Dendritic cell treated with granulocyte-macrophage colony-stimulating factor and Interleukin-4, amounts not matched to agents 40 ng/mL and 50 ng/mL, for 4 days (primary cell): ENCODE measurements at regions not wholly inside any gene's neighbourhood (a gene's known extent, or its start where the extent isn't known, plus 50 kb on each side); places are given as distances from the start of the nearest gene placed in this dataset.

Experiments
- H3K27ac Mint-ChIP-seq: one replicate; pipeline ENCODE4 v1.8.0; 2022; ENCODE audit warnings: mild to moderate bottlenecking, mixed read lengths
- H3K27me3 Mint-ChIP-seq: one replicate; pipeline ENCODE4 v1.8.0; 2022; ENCODE audit warnings: mild to moderate bottlenecking, mixed read lengths
- H3K36me3 Mint-ChIP-seq: one replicate; pipeline ENCODE4 v1.8.0; 2022; ENCODE audit warnings: low read depth, mixed read lengths
- H3K4me1 Mint-ChIP-seq: one replicate; pipeline ENCODE4 v1.8.0; 2022; ENCODE audit warnings: low read depth, mixed read lengths
- H3K4me3 Mint-ChIP-seq: one replicate; pipeline ENCODE4 v1.8.0; 2022; ENCODE audit warnings: mild to moderate bottlenecking, moderate library complexity, mixed read lengths
- H3K9me3 Mint-ChIP-seq: one replicate; pipeline ENCODE4 v1.8.0; 2022; ENCODE audit warnings: mixed read lengths
- intact Hi-C: fragments of 100-400 bp; cut with micrococcal nuclease; formaldehyde crosslinking; loops from one replicate; pipeline ENCODE4 v1.15.0; 2022

GRCh38 chr4:45648846-45649245 lies 475.0 kb downstream of the GABRG1 start:
- no peaks in the 10 kb centered on the region for H3K36me3 Mint-ChIP-seq
- no peaks in the 10 kb centered on the region for H3K4me1 Mint-ChIP-seq
- peaks cover 42% of the 10 kb centered on the region for H3K9me3 Mint-ChIP-seq
- no peaks in the 10 kb centered on the region for H3K27me3 Mint-ChIP-seq
- no peak overlapping the region for H3K27ac Mint-ChIP-seq
- no peak overlapping the region for H3K4me3 Mint-ChIP-seq
- intact Hi-C loops = no loop called here

DNA sequence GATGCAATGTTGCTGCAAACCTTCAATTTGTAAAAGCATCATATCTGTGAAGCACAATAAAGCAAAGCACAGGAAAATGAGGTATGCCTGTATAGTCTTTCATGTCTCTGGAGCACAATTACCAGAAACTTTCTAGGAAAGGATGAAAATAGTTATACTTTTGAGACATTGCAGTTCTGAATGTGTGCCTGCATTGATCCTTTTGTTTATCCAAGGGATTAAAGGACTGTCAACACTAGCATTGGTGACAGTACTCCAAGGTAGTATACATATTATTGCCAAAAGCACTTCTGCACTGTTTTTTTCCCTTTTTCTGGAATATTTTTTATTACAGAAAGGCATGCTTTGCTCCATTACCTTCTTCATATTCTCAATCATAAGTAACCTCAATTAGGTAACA lies 476.0 kb downstream of the GABRG1 start:
- H3K4me3 Mint-ChIP-seq = no peak overlapping the region
- H3K27me3 Mint-ChIP-seq = no peaks in the 10 kb centered on the region
- H3K4me1 Mint-ChIP-seq = no peaks in the 10 kb centered on the region
- H3K36me3 Mint-ChIP-seq = no peaks in the 10 kb centered on the region
- H3K27ac Mint-ChIP-seq = no peak overlapping the region
- intact Hi-C loops = no loop called here
- H3K9me3 Mint-ChIP-seq = peaks cover 38% of the 10 kb centered on the region

GRCh38 chr4:45646885-45647590 lies 476.8 kb downstream of the GABRG1 start:
- intact Hi-C loops = no loop called here
- peaks cover 30% of the 10 kb centered on the region for H3K9me3 Mint-ChIP-seq
- no peaks in the 10 kb centered on the region for H3K4me1 Mint-ChIP-seq
- H3K27me3 Mint-ChIP-seq = no peaks in the 10 kb centered on the region
- H3K36me3 Mint-ChIP-seq = no peaks in the 10 kb centered on the region
- no peak overlapping the region for H3K27ac Mint-ChIP-seq
- no peak overlapping the region for H3K4me3 Mint-ChIP-seq

DNA sequence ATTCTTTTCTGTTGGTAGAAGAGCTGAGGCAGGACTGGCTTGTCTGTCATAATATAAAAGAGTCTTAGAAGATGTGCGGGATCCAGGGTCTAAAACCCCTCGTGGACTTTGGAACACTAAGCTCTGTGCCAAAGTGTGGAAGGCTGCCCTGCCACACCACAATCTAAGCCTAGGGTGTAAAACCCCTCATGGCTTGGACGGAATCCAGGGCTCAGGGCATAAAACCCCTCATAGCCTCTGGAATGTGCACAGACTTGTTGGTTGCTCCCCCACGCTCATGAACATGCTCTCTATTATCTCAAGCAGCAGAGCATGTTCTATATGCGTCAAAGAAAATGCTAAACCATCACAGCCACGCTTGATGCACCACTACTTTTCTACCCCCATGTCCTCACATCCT lies 483.6 kb downstream of the GABRG1 start:
- Mint-ChIP-seq H3K27ac (no peak overlapping the region), H3K27me3 (no peaks in the 10 kb centered on the region), H3K4me3 (no peak overlapping the region), H3K36me3 (no peaks in the 10 kb centered on the region), H3K9me3 (peaks cover 18% of the 10 kb centered on the region), H3K4me1 (no peaks in the 10 kb centered on the region)
- intact Hi-C loops = no loop called here

- Mint-ChIP-seq H3K4me1 (no peaks in the 10 kb centered on the region), H3K27ac (no peak overlapping the region)
- intact Hi-C loops = no loop called here
Measured at GRCh38 chr4:45638641-45639040, 485.2 kb downstream of the GABRG1 start.

DNA sequence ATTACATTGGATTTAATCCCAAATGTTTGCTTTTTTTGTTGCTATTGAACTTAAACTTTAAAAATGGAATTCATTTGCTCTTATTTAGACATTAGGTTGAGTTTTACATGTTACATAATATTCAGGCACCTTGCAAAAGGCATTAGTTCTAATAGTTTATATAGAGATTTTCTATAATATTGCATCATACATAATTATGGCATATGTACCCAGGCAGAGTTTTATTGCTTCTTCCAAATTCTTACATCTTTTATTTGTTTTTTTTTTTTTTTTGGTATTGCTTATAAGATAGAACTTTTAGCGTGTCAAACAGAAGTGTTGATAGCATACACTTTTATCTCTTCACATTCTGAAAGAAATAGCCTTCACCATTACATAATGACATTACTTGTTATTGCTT lies 487.7 kb downstream of the GABRG1 start:
- H3K4me3 Mint-ChIP-seq = no peak overlapping the region
- H3K27ac Mint-ChIP-seq = no peak overlapping the region
- no peaks in the 10 kb centered on the region for H3K4me1 Mint-ChIP-seq
- intact Hi-C loops = no loop called here
- H3K9me3 Mint-ChIP-seq = peaks cover 25% of the 10 kb centered on the region
- no peaks in the 10 kb centered on the region for H3K36me3 Mint-ChIP-seq
- H3K27me3 Mint-ChIP-seq = no peaks in the 10 kb centered on the region

More at GRCh38 chr4:45638641-45639040, 485.2 kb downstream of the GABRG1 start:
- Mint-ChIP-seq H3K27me3 (no peaks in the 10 kb centered on the region), H3K36me3 (no peaks in the 10 kb centered on the region), H3K4me3 (no peak overlapping the region), H3K9me3 (peaks cover 18% of the 10 kb centered on the region)

- Mint-ChIP-seq H3K27me3 (no peaks in the 10 kb centered on the region), H3K4me1 (no peaks in the 10 kb centered on the region), H3K9me3 (peaks cover 37% of the 10 kb centered on the region), H3K4me3 (no peak overlapping the region), H3K36me3 (no peaks in the 10 kb centered on the region), H3K27ac (no peak overlapping the region)
- intact Hi-C loops = no loop called here
Measured at GRCh38 chr4:45629717-45630116, 494.1 kb downstream of the GABRG1 start.

DNA sequence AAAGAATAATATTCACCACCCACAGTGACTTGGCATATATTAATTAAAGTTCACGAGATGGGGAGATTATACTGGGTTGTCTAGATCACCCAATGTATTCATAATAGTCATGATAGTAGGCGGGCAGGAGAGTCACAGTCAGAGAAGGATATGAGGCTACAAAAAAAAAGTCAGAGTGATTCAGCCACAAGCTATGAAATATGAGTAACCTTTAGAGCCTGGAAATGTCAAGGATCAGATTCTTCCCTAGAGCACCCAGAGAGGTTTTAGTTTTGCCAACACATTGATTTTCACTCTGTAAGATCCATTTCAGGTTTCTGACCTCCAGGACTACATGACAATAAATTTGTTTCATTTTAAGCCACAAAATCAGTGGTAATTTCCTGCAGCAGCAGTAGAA lies 501.9 kb downstream of the GABRG1 start:
- Mint-ChIP-seq H3K27me3 (no peaks in the 10 kb centered on the region), H3K9me3 (no peaks in the 10 kb centered on the region), H3K4me3 (no peak overlapping the region), H3K36me3 (no peaks in the 10 kb centered on the region), H3K4me1 (no peaks in the 10 kb centered on the region), H3K27ac (no peak overlapping the region)
- intact Hi-C loops = no loop called here

GRCh38 chr4:45620808-45621207 lies 503.0 kb downstream of the GABRG1 start:
- intact Hi-C loops = no loop called here
- Mint-ChIP-seq H3K4me3 (no peak overlapping the region), H3K4me1 (no peaks in the 10 kb centered on the region), H3K9me3 (peaks cover 5% of the 10 kb centered on the region), H3K27ac (no peak overlapping the region), H3K27me3 (no peaks in the 10 kb centered on the region), H3K36me3 (no peaks in the 10 kb centered on the region)

DNA sequence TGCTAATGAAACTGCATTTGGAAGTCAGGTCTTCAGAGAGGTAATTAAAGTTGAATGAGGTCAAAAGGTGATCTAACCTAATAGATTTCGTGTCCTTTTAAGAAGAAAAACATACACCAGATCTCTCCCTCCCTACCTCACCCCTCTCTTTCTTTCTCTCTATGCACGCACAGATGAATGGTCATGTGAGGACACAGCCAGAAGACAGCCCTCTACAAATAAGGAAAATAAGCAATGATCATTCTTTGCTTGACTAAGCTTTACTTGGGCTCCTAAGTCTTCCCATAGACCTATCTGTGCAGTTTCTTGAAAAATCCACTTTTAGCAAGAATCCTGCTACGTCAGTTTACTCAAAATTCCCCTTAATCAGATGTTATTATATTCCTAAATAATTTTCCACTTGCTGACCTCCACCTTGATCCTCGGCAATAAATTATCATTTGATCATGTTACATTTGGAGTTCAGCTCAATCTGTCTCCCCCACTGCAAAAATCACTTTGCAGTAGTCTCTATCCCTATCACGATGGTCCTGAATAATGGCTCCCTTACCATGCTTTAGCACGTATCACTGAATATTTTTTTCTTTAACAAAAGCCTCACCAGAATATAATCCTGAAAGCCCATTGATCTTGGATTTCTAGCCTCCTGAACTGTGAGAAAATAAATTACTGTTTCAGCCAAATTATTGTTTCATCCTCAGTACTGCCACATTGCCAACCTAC lies 527.3 kb downstream of the GABRG1 start:
- intact Hi-C loops = no loop called here
- Mint-ChIP-seq H3K4me3 (no peak overlapping the region), H3K4me1 (no peaks in the 10 kb centered on the region), H3K36me3 (no peaks in the 10 kb centered on the region), H3K27me3 (no peaks in the 10 kb centered on the region), H3K27ac (no peak overlapping the region), H3K9me3 (peaks cover 17% of the 10 kb centered on the region)

GRCh38 chr4:45580334-45580733 lies 543.5 kb downstream of the GABRG1 start:
- intact Hi-C loops = no loop called here
- Mint-ChIP-seq H3K27ac (no peak overlapping the region), H3K9me3 (peaks cover 13% of the 10 kb centered on the region), H3K36me3 (no peaks in the 10 kb centered on the region), H3K4me1 (no peaks in the 10 kb centered on the region), H3K4me3 (no peak overlapping the region), H3K27me3 (no peaks in the 10 kb centered on the region)

DNA sequence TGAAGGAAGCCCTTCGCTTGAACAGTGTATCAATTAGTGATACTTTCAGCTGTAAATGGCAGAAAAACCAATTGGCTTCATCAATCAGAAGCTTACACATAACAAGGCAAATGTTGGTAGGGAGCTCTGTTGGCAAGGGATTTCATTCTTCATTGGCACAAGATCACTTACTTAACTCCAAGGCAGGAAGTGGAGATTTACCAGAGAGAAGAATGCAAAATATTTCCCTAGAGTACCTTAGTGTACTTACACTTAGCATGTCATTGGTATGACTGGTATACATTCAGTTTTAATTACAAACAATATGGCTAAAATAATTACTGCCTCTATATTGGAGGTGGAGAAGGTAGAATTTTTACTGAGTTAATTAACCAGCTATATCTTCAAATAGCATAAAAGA lies 545.0 kb downstream of the GABRG1 start:
- H3K9me3 Mint-ChIP-seq = no peaks in the 10 kb centered on the region
- intact Hi-C loops = no loop called here
- no peaks in the 10 kb centered on the region for H3K4me1 Mint-ChIP-seq
- H3K36me3 Mint-ChIP-seq = no peaks in the 10 kb centered on the region
- H3K27me3 Mint-ChIP-seq = no peaks in the 10 kb centered on the region
- no peak overlapping the region for H3K27ac Mint-ChIP-seq
- no peak overlapping the region for H3K4me3 Mint-ChIP-seq

GRCh38 chr4:45576275-45576674 lies 547.6 kb downstream of the GABRG1 start:
- no peaks in the 10 kb centered on the region for H3K27me3 Mint-ChIP-seq
- H3K9me3 Mint-ChIP-seq = peaks cover 8% of the 10 kb centered on the region
- H3K27ac Mint-ChIP-seq = no peak overlapping the region
- intact Hi-C loops = no loop called here
- no peaks in the 10 kb centered on the region for H3K36me3 Mint-ChIP-seq
- H3K4me3 Mint-ChIP-seq = no peak overlapping the region
- H3K4me1 Mint-ChIP-seq = no peaks in the 10 kb centered on the region

DNA sequence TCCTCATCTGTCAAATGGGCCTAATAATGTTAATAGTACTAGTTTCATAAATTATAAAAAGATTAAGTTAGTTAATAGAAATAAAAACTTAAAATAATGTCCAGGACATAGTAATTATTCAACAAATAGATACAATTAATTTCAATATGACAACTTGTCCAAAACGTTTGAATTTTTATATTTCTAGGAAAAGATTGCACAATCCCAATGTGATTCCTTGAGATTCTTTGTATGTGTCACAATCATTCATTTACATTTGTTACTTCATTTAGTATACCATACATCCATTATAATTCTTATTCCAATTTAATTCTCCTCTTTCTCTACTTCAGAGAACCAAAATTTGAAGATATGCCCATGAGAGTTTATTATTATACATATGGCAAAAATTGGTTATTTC lies 554.2 kb downstream of the GABRG1 start:
- H3K4me1 Mint-ChIP-seq = no peaks in the 10 kb centered on the region
- H3K27me3 Mint-ChIP-seq = no peaks in the 10 kb centered on the region
- no peak overlapping the region for H3K4me3 Mint-ChIP-seq
- H3K36me3 Mint-ChIP-seq = no peaks in the 10 kb centered on the region
- intact Hi-C loops = no loop called here
- no peak overlapping the region for H3K27ac Mint-ChIP-seq
- peaks cover 19% of the 10 kb centered on the region for H3K9me3 Mint-ChIP-seq

DNA sequence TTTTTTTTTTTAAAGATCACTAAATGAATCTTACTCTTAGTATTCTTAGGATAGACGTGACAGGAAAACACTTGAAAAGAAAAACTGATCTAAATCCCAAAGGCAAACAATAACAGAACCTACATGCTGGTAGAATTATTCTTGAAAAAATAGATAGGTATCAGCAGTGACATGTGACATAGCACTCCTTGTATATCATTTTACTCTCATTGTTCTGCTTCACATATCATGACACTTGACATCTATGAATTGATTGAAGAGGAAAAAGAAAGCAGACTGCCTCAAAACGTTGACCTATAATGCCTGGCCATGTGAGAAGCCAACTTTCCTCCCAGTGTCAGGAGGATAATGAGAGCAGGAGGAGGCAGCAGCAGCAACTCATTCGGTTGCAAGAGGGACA lies 555.2 kb downstream of the GABRG1 start:
- peaks cover 19% of the 10 kb centered on the region for H3K9me3 Mint-ChIP-seq
- H3K4me1 Mint-ChIP-seq = no peaks in the 10 kb centered on the region
- no peak overlapping the region for H3K27ac Mint-ChIP-seq
- H3K4me3 Mint-ChIP-seq = no peak overlapping the region
- no peaks in the 10 kb centered on the region for H3K27me3 Mint-ChIP-seq
- H3K36me3 Mint-ChIP-seq = no peaks in the 10 kb centered on the region
- intact Hi-C loops = no loop called here
